DMS79 (cell line): ENCODE measurements at regions not wholly inside any gene's neighbourhood (a gene's known extent, or its start where the extent isn't known, plus 50 kb on each side); places are given as distances from the start of the nearest gene placed in this dataset.

ENCODE experiments used
- DNase-seq: peaks from one replicate; lab custom pipeline; 2025; lab: John Stamatoyannopoulos, UW

- DNase-seq, result no peak
These were observed 49.8 kb downstream of the PLCE1 start for GRCh38 chr10:94043431-94043990.

GRCh38 chr10:94046098-94046497 lies 52.4 kb downstream of the PLCE1 start:
- no peak for DNase-seq

GRCh38 chr10:94047293-94047692 lies 53.6 kb downstream of the PLCE1 start:
- no peak for DNase-seq

- DNase-seq, result no peak
These were observed 56.2 kb downstream of the PLCE1 start for GRCh38 chr10:94049911-94050310.

GRCh38 chr10:94052281-94052680 lies 58.5 kb downstream of the PLCE1 start:
- no peak for DNase-seq

GRCh38 chr10:94052866-94053791 lies 59.4 kb downstream of the PLCE1 start:
- DNase-seq, result no peak

GRCh38 chr10:94059178-94059883 lies 65.6 kb downstream of the PLCE1 start:
- DNase-seq, result no peak

- no peak for DNase-seq
These were observed 67.3 kb downstream of the PLCE1 start for GRCh38 chr10:94061026-94061425.

GRCh38 chr10:94062611-94063010 lies 68.9 kb downstream of the PLCE1 start:
- no peak for DNase-seq

- no peak for DNase-seq
These were observed 71.6 kb downstream of the PLCE1 start for GRCh38 chr10:94065362-94065761.

GRCh38 chr10:94065787-94066186 lies 72.1 kb downstream of the PLCE1 start:
- no peak for DNase-seq

GRCh38 chr10:94066411-94066810 lies 72.7 kb downstream of the PLCE1 start:
- no peak for DNase-seq

GRCh38 chr10:94069884-94070283 lies 76.2 kb downstream of the PLCE1 start:
- no peak for DNase-seq

GRCh38 chr10:94074462-94074861 lies 80.7 kb downstream of the PLCE1 start:
- no peak for DNase-seq

GRCh38 chr10:94075506-94075905 lies 81.8 kb downstream of the PLCE1 start:
- no peak for DNase-seq

GRCh38 chr10:94076325-94076841 lies 82.7 kb downstream of the PLCE1 start:
- no peak for DNase-seq

- no peak for DNase-seq
These were observed 83.3 kb downstream of the PLCE1 start for GRCh38 chr10:94077042-94077441.

GRCh38 chr10:94080108-94080507 lies 86.4 kb downstream of the PLCE1 start:
- DNase-seq, result no peak

GRCh38 chr10:94083662-94084265 lies 90.0 kb downstream of the PLCE1 start:
- DNase-seq, result no peak

GRCh38 chr10:94084344-94084743 lies 90.6 kb downstream of the PLCE1 start:
- no peak for DNase-seq

- DNase-seq, result no peak
These were observed 91.6 kb downstream of the PLCE1 start for GRCh38 chr10:94085288-94085687.

- DNase-seq, result no peak
These were observed 92.2 kb downstream of the PLCE1 start for GRCh38 chr10:94085766-94086437.
